HepG2 (cell line): ENCODE measurements at regions not wholly inside any gene's neighbourhood (a gene's known extent, or its start where the extent isn't known, plus 50 kb on each side); places are given as distances from the start of the nearest gene placed in this dataset.

Experiments used
- ATAC-seq: fragments of 200-7000 bp; cut with Tn5 transposase; 3 replicates; pipeline ENCODE4 v1.9.1; 2020; ENCODE audit warnings: mild to moderate bottlenecking, moderate library complexity
- BruUV-seq: library from RNA; stranded (reverse); fragments of 400-500 nt; replicated peaks from 2 replicates; lab custom pipeline; 2021; lab: Mats Ljungman, UMichigan
- CTCF ChIA-PET: fragments of 300-600 bp; formaldehyde crosslinking; extraction: SDS; loops from one replicate; lab custom pipeline; 2021; ENCODE audit warnings: low total read pairs, inconsistent platforms, low intra/inter-chr PET ratio; lab: Yijun Ruan, JAX
- POLR2A ChIA-PET: fragments of 350-600 bp; sonication (Branson Sonifier 250); formaldehyde crosslinking; loops from one replicate; lab custom pipeline; 2020; ENCODE audit warnings: antibody characterized with exemption, inconsistent platforms; lab: Yijun Ruan, JAX
- DNase-seq: peaks from one replicate; pipeline ENCODE4 v3.0.0-alpha.2; 2015; ENCODE audit warnings: low spot score
- FAIRE-seq: peaks from 3 replicates; lab custom pipeline; 2011; peaks lifted over from hg19 to GRCh38; lab: Jason Lieb, UNC
- H2AFZ ChIP-seq: one replicate; pipeline ENCODE4 v1.6.1; 2011; ENCODE audit warnings: low read length, inconsistent platforms
- H3K27ac ChIP-seq: fragments of 300-600 bp; 3 replicates; pipeline ENCODE4 v1.8.0; 2011; ENCODE audit warnings: mixed run types, mild to moderate bottlenecking, mixed read lengths, low read length, inconsistent platforms; ENCODE audit not compliant: insufficient read depth; ENCODE audit errors: extremely low read length
- H3K27me3 ChIP-seq, 2 experiments: fragments of 200-600 bp in 1 of 2; 2 replicates in 1 of 2; 3 replicates in 1 of 2; pipeline versions ENCODE4 v1.6.0 to v1.8.0; 2011; ENCODE audit warnings: low read length in 2 of 2, mild to moderate bottlenecking in 2 of 2, moderate library complexity in 2 of 2, inconsistent platforms in 1 of 2; ENCODE audit not compliant: insufficient read depth in 2 of 2, control insufficient read depth in 1 of 2
- H3K36me3 ChIP-seq, 2 experiments: fragments of 200-600 bp in 1 of 2; replicated peaks in 1 of 2; 2 replicates in 1 of 2; 3 replicates in 1 of 2; pipeline versions ENCODE4 v1.5.1 to v1.8.0; 2011; ENCODE audit warnings: low read length in 2 of 2, inconsistent platforms in 1 of 2; ENCODE audit not compliant: insufficient read depth in 2 of 2, control insufficient read depth in 1 of 2
- H3K4me1 ChIP-seq: 2 replicates; pipeline ENCODE4 v1.5.1; 2012; ENCODE audit warnings: low read length, inconsistent platforms; ENCODE audit not compliant: insufficient read depth
- H3K4me2 ChIP-seq: 2 replicates; pipeline ENCODE4 v1.6.0; 2011; ENCODE audit warnings: low read depth, low read length, inconsistent platforms
- H3K4me3 ChIP-seq, 3 experiments: fragments of 200-600 bp in 1 of 3; sonication (generic), shearing (Covaris generic) in 1 of 3; replicated peaks in 1 of 3; 2 replicates each; pipeline ENCODE4 v1.5.1; 2011 to 2016; ENCODE audit warnings: low read length in 3 of 3, inconsistent platforms in 2 of 3, low read depth in 2 of 3, mild to moderate bottlenecking in 2 of 3, control low read depth in 1 of 3, mixed read lengths in 1 of 3; ENCODE audit not compliant: insufficient read depth in 1 of 3
- H3K79me2 ChIP-seq: one replicate; pipeline ENCODE4 v1.6.1; 2011; ENCODE audit warnings: low read length, inconsistent platforms; ENCODE audit not compliant: insufficient read depth
- H3K9ac ChIP-seq: 2 replicates; pipeline ENCODE4 v1.6.0; 2011; ENCODE audit warnings: mild to moderate bottlenecking, low read depth, low read length, inconsistent platforms; ENCODE audit not compliant: insufficient read depth
- H3K9me3 ChIP-seq: 2 replicates; pipeline ENCODE4 v1.5.1; 2012; ENCODE audit warnings: mild to moderate bottlenecking, low read length
- H4K20me1 ChIP-seq: 2 replicates; pipeline ENCODE4 v1.6.0; 2011; ENCODE audit warnings: inconsistent platforms, mild to moderate bottlenecking, low read length, moderate library complexity; ENCODE audit not compliant: insufficient read depth
- CREB1 ChIP-seq, 2 experiments: fragments of 450-650 bp in 1 of 2; IDR thresholded peaks; 2 replicates each; pipeline ENCODE4 v1.6.1; 2016 to 2017; ENCODE audit warnings: control low read depth in 1 of 2, mild to moderate bottlenecking in 1 of 2, missing compliant biosample characterization in 1 of 2, missing genetic modification characterization in 1 of 2
- GTF2F1 ChIP-seq: fragments of 150-350 bp; IDR thresholded peaks from 2 replicates; pipeline ENCODE4 v1.6.1; 2014; ENCODE audit warnings: low read length
- HMG20B ChIP-seq: conservative IDR thresholded peaks from 2 replicates; pipeline ENCODE4 v1.6.1; 2016; ENCODE audit warnings: missing genetic modification reagents, missing compliant biosample characterization
- SMC3 ChIP-seq: IDR thresholded peaks from 2 replicates; pipeline ENCODE4 v1.6.1; 2011; ENCODE audit warnings: low read length, improper control_type of control experiment
- SNAI1 ChIP-seq: sonication (generic); formaldehyde crosslinking; IDR thresholded peaks from 2 replicates; pipeline ENCODE4 v1.5.0; 2020; ENCODE audit warnings: mild to moderate bottlenecking, missing genetic modification reagents, borderline replicate concordance
- SP5 ChIP-seq: IDR thresholded peaks from 2 replicates; pipeline ENCODE4 v1.6.1; 2016; ENCODE audit warnings: low read depth, borderline replicate concordance
- STAG1 ChIP-seq: sonication (generic); formaldehyde crosslinking; IDR thresholded peaks from 2 replicates; pipeline ENCODE4 v1.4.0; 2020; ENCODE audit warnings: missing genetic modification reagents
- ZNF20 ChIP-seq: sonication (generic); formaldehyde crosslinking; IDR thresholded peaks from 2 replicates; pipeline ENCODE4 v1.4.0; 2020; ENCODE audit warnings: mild to moderate bottlenecking, moderate library complexity, missing genetic modification reagents
- ZNF597 ChIP-seq: sonication (generic); formaldehyde crosslinking; IDR thresholded peaks from 2 replicates; pipeline ENCODE4 v1.5.0; 2020; ENCODE audit warnings: missing genetic modification reagents
- WGBS: methylation state at CpG from one replicate; pipeline ENCODE4 v1.1.6; 2017; ENCODE audit warnings: low lambda C conversion rate; 5-methylcytosine and 5-hydroxymethylcytosine counted together
- in situ Hi-C: cut with HindIII; loops from 2 replicates; pipeline ENCODE4 v1.10.0; 2017; ENCODE audit warnings: low pct_unique_long_range_greater_than_20kb; ENCODE audit not compliant: extremely low pct_ligation_motif_present
- intact Hi-C: fragments of 100-400 bp; cut with micrococcal nuclease; formaldehyde crosslinking; loops from one replicate; pipeline ENCODE4 v1.10.0; 2022; ENCODE audit not compliant: unreplicated experiment
- TF ChIP-seq, protein P1 (sequence below): sonication (generic); formaldehyde crosslinking; conservative IDR thresholded peaks from 2 replicates; pipeline ENCODE4 v1.8.0; 2022; ENCODE audit warnings: mild to moderate bottlenecking, moderate library complexity, missing genetic modification reagents
- TF ChIP-seq, protein P2 (sequence below): sonication (generic); formaldehyde crosslinking; IDR thresholded peaks from 2 replicates; pipeline ENCODE4 v1.5.0; 2020; ENCODE audit warnings: mild to moderate bottlenecking, missing genetic modification reagents, moderate library complexity

GRCh38 chr18:25896178-25896780, 194.1 kb downstream of the SS18 start:
- H3K4me3 ChIP-seq, result no peak overlapping the region
- peak; percentile 32 for DNase-seq
- no peaks in the 10 kb centered on the region for H3K36me3 ChIP-seq
- CTCF ChIA-PET, result interaction anchor here (0.6 to 1.1 kb wide), 4 partner anchors 334 to 1296 kb away, joined by 3 to 4 read pairs (median 3); no protein-coding TSS in a partner anchor
- H4K20me1 ChIP-seq, result no peaks in the 10 kb centered on the region
- H3K27me3 ChIP-seq, result no peaks in the 10 kb centered on the region
- no peak overlapping the region for H2AFZ ChIP-seq
- POLR2A ChIA-PET, result no interaction called here
- TF ChIP-seq HMG20B (CRISPR knock-in tag) (no peak), ZNF20 (CRISPR knock-in tag) (no peak), SMC3 (peak; percentile 38; the same call in 1 of the 2 replicates), ZNF597 (CRISPR knock-in tag) (no peak), CREB1 (IDR thresholded peaks at IDR 0.05) (peak; percentile 27; the same call in 1 of the 2 replicates), CREB1 (CRISPR knock-in tag; IDR thresholded peaks at IDR 0.05) (no peak), SP5 (no peak), STAG1 (CRISPR knock-in tag) (peak; percentile 71), GTF2F1 (no peak), SNAI1 (CRISPR knock-in tag) (no peak)
- TF ChIP-seq, protein P1, sequence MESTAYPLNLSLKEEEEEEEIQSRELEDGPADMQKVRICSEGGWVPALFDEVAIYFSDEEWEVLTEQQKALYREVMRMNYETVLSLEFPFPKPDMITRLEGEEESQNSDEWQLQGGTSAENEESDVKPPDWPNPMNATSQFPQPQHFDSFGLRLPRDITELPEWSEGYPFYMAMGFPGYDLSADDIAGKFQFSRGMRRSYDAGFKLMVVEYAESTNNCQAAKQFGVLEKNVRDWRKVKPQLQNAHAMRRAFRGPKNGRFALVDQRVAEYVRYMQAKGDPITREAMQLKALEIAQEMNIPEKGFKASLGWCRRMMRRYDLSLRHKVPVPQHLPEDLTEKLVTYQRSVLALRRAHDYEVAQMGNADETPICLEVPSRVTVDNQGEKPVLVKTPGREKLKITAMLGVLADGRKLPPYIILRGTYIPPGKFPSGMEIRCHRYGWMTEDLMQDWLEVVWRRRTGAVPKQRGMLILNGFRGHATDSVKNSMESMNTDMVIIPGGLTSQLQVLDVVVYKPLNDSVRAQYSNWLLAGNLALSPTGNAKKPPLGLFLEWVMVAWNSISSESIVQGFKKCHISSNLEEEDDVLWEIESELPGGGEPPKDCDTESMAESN (CRISPR knock-in tag), result peak; percentile 99
- TF ChIP-seq, protein P2, sequence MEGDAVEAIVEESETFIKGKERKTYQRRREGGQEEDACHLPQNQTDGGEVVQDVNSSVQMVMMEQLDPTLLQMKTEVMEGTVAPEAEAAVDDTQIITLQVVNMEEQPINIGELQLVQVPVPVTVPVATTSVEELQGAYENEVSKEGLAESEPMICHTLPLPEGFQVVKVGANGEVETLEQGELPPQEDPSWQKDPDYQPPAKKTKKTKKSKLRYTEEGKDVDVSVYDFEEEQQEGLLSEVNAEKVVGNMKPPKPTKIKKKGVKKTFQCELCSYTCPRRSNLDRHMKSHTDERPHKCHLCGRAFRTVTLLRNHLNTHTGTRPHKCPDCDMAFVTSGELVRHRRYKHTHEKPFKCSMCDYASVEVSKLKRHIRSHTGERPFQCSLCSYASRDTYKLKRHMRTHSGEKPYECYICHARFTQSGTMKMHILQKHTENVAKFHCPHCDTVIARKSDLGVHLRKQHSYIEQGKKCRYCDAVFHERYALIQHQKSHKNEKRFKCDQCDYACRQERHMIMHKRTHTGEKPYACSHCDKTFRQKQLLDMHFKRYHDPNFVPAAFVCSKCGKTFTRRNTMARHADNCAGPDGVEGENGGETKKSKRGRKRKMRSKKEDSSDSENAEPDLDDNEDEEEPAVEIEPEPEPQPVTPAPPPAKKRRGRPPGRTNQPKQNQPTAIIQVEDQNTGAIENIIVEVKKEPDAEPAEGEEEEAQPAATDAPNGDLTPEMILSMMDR, result peak; percentile 75
- TF ChIP-seq, all 625 proteins: peak for 5
- Histone ChIP-seq H3K79me2 (no peaks in the 10 kb centered on the region), H3K27ac (no peak overlapping the region), H3K4me2 (no peak overlapping the region), H3K4me1 (no peaks in the 10 kb centered on the region), H3K9ac (no peak overlapping the region), H3K9me3 (no peaks in the 10 kb centered on the region)
- peak; percentile 55 for FAIRE-seq
- ATAC-seq, result peak; percentile 65; the same call in 2 of the 3 replicates
- 7% methylated on average over 10 of the region's 10 CpGs for WGBS
- in situ Hi-C loops, result loop anchor here (10.0 kb wide), 1 partner anchor 331 kb away; no protein-coding TSS in a partner anchor
- intact Hi-C loops, result loop anchor here (1.0 to 10.0 kb wide), 4 partner anchors 334 to 1351 kb away; no protein-coding TSS in a partner anchor
- BruUV-seq, result no TSS peak
